Inflammatory macrophage treated with lipopolysaccharide for 4 hours (primary cell): ENCODE measurements at regions not wholly inside any gene's neighbourhood (a gene's known extent, or its start where the extent isn't known, plus 50 kb on each side); places are given as distances from the start of the nearest gene placed in this dataset.
A peak's percentile ranks its signal among the peaks of the same experiment; 100 is the strongest.

Source experiments
- DNase-seq: peaks from one replicate; pipeline ENCODE4 v3.0.0-alpha.2; 2020

GRCh38 chr2:223532712-223533111, 69.4 kb downstream of the SCG2 start:
- DNase-seq = peak; percentile 18

DNA sequence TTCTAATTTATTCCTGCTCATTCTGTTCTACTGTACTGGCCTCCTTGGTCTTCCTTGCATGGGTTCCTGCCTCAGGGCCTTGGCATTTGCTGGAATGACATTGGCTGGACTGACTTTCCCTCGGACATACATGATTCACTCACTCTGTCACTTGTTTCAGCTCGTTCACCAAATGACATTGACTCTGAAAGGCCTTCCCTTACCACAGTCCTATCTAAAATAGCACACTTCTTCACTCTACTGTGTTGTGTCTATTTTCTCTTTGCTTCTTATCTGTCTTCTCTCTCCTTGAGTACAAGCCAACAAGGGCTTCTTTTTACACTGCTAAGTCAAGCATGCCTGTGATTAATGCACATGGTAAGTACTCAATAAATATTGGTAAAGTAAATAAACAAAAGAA, 65.6 kb downstream of the SCG2 start:
- no peak for DNase-seq

- no peak for DNase-seq
Observed at GRCh38 chr2:223537115-223537514, 65.0 kb downstream of the SCG2 start.

DNA sequence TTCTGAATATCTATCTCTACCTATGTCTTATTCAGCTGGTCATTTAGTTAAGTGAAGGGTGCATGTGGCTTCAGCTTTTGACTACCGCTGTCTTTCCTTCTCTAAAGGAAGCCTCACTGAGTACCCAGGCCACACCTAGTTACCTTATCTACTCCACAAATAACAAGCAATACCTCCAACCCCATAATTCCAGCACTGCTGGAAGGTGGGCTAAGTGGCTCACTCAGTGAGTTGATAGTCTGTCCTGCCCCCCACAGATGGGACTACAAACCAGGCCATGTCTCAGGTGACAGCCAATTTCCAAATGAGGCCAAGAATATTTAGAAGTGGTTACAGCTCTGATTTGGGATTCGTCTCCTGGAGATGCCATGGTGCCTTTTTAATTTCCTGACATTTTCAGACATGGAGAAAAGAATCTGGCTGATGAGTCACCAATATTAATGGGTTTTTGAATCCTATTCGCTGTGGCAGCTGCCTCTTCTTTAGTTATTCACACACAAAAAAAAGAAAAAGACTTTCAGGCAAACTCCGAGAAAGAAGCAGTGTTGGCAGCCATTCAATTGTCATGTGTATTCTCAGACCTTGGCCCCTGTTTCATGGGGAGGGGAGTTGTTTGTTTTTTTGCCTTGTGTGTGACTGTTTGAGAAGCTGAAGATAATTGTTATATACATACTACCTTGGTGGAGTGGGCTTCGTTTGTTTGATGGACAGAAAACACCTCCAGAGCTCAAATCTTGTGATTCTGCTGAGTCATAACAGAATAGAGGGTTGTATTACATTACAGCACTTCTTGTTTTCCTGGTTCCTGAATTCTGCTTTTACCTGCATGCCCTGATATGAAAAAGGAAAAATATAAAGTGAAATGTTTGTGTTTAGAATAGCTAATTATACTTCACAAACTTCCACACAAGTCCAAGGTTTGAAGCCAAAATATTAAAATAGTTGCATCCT, 64.2 kb downstream of the SCG2 start:
- no peak for DNase-seq

DNA sequence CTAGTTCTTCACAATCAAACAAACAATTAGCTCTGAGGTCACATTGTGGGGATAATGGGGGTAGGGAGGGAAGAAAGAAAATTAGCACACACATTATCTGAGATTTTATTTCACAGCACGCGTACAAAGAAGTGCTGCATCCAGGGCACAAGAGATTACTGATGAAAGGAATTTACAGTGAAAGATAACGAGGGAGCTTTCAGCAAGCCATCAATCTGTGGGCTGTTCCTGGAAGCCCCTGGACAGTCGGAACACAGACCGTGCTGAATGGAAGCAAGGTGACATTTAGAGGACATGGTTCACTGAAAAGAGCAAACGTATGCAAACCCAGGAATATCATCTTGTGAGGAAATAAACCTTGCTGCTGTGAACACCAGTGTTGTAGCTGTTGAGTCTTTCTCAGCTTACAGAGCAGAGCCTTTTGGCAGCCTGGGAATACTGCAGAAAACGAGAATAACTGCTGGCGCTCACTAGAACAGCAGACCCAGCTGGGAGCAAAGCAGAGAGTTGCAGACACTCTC, 63.2 kb downstream of the SCG2 start:
- no peak for DNase-seq

GRCh38 chr2:223541546-223541945, 60.6 kb downstream of the SCG2 start:
- no peak for DNase-seq

DNA sequence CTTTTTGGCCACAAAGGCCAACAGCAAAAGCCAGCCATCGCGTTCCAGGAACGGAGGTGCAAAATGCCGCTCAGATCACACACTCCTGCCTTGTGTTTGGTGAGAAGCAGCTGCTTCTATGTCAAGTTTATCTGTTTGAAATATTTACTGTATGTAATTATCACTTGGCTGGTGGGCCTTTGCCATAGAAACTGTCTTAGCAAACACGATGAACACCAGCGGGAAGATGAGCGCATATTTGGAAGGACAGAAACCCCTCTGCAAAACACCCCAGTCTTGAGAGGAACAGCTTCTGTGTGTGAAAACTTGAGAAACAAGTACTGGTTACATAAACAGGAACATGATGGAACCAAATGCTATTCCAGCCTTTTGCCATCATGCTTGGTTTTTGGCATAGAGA, 59.7 kb downstream of the SCG2 start:
- DNase-seq = no peak

DNA sequence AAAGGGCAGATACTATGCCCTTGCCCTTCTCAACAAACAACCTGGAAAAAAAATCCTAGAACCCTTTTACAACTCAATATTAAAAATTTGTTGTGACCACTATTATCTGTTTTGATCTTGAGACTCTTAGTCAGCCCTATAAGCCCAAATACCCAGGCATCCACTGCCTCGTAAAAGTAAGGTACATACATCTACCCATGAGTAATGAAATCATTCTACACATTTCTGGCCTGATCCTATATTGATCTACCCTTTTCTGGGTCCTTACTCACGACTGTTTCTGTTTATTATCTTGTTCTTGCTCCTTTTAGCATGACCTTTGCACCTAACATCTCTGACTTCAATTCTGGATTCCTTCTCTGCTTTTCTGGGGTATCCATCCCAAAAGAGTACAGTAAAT, 56.8 kb downstream of the SCG2 start:
- DNase-seq = no peak

- no peak for DNase-seq
Observed at GRCh38 chr2:223545830-223546229, 56.3 kb downstream of the SCG2 start.
